ENCODE measurements at regions not wholly inside any gene's neighbourhood (a gene's known extent, or its start where the extent isn't known, plus 50 kb on each side); places are given as distances from the start of the nearest gene placed in this dataset.

DNA sequence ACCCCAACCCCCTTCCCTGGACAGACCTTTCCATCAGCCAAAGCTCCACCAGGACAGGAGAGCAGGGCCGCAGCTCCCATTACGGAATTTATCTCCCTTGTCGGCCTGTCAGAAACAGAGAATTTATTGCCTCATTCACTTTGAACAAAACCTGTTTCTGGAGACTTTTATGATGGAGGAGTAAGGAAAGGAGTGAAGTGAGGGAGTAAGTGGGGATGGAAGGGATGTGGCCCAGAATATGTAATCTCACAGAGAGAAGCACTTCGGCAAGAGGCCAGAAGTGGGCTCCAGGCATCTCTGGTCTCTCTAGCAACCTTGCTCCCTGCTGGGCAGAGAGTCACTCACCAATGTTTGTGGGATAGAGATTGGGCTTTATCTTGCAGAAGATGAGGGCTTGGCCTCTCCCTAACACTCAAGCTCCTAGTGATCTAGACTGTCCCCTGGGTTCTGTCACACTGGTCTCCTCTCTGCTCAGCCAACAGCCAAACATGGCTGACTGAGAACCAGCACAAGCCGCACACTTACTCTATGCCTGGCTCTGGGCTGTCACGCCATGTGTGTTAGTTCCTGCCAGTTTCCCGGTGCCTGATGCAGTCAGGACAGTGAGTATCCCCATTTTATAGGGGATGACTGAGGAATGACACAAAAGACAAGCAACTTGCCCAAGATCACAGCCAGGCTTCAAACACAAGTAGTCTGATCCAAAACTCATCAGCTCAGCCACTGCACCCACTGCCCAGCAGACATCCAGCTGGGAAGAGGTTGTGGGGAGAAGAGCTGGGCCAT, 149.4 kb upstream of the ZMIZ1 start:
- WGBS, 2 donors: 92 to 97% methylated on average over 7 of the region's 7 CpGs
- Histone ChIP-seq H3K4me1 (ENCODE audit: control insufficient read depth in 5 of 5, insufficient read depth in 5 of 5, low read length in 5 of 5) (peaks cover 0 to 11% (median 0%) of the 10 kb centered on the region in 5 donors), H3K4me3 (no peak overlapping the region), H3K27me3 (ENCODE audit: control insufficient read depth in 3 of 3, insufficient read depth in 3 of 3, low read length in 2 of 3) (no peaks in the 10 kb centered on the region), H3K36me3 (ENCODE audit: control insufficient read depth in 4 of 4, insufficient read depth in 4 of 4, low read length in 4 of 4) (no peaks in the 10 kb centered on the region), H3K9ac (ENCODE audit: insufficient read depth in 1 of 2, low read length in 2 of 2) (no peak overlapping the region), H3K27ac (ENCODE audit: low read depth in 1 of 2, low read length in 1 of 2) (no peak overlapping the region), H3K9me3 (ENCODE audit: control insufficient read depth in 4 of 4, insufficient read depth in 3 of 4, low read length in 3 of 4) (no peaks in the 10 kb centered on the region)
- TF ChIP-seq, protein P1, sequence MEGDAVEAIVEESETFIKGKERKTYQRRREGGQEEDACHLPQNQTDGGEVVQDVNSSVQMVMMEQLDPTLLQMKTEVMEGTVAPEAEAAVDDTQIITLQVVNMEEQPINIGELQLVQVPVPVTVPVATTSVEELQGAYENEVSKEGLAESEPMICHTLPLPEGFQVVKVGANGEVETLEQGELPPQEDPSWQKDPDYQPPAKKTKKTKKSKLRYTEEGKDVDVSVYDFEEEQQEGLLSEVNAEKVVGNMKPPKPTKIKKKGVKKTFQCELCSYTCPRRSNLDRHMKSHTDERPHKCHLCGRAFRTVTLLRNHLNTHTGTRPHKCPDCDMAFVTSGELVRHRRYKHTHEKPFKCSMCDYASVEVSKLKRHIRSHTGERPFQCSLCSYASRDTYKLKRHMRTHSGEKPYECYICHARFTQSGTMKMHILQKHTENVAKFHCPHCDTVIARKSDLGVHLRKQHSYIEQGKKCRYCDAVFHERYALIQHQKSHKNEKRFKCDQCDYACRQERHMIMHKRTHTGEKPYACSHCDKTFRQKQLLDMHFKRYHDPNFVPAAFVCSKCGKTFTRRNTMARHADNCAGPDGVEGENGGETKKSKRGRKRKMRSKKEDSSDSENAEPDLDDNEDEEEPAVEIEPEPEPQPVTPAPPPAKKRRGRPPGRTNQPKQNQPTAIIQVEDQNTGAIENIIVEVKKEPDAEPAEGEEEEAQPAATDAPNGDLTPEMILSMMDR (IDR thresholded peaks at IDR 0.05; ENCODE audit: control extremely low read depth, extremely low read depth): no peak
- DNase-seq (no peak), ATAC-seq (ENCODE audit: insufficient read depth, low FRiP score) (no peak)

DNA sequence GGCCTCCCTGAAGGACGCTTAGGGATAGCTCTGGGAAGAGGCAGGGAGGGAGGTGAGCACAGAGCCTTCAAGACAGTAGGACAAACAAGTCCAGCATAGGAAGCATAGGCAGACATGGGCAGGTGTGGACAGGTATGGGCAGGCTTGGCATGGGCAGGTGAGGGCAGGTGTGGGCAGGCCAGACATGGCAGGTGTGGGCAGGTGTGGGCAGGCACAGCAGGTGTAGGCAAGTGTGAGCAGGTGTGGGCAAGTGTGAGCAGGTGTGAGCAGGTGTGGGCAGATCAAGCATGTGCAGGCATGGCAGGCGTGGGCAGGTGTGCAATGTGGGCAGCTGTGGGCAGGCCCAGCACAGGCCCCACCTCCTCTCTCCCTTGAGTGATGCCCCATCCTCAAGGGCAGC, 148.8 kb upstream of the ZMIZ1 start:
- no peak overlapping the region for H3K4me3 ChIP-seq
- no peak for DNase-seq
- H3K4me1 ChIP-seq (ENCODE audit: control insufficient read depth in 5 of 5, insufficient read depth in 5 of 5, low read length in 5 of 5): peaks cover 0 to 16% (median 0%) of the 10 kb centered on the region in 5 donors
- H3K9ac ChIP-seq (ENCODE audit: insufficient read depth in 1 of 2, low read length in 2 of 2): no peak overlapping the region
- no peaks in the 10 kb centered on the region for H3K9me3 ChIP-seq (ENCODE audit: control insufficient read depth in 4 of 4, insufficient read depth in 3 of 4, low read length in 3 of 4)
- H3K36me3 ChIP-seq (ENCODE audit: control insufficient read depth in 4 of 4, insufficient read depth in 4 of 4, low read length in 4 of 4): no peaks in the 10 kb centered on the region
- H3K27me3 ChIP-seq (ENCODE audit: control insufficient read depth in 3 of 3, insufficient read depth in 3 of 3, low read length in 2 of 3): no peaks in the 10 kb centered on the region
- no peak for ATAC-seq (ENCODE audit: insufficient read depth, low FRiP score)
- H3K27ac ChIP-seq (ENCODE audit: low read depth in 1 of 2, low read length in 1 of 2): no peak overlapping the region
- TF ChIP-seq, protein P1 (IDR thresholded peaks at IDR 0.05; ENCODE audit: control extremely low read depth, extremely low read depth): no peak
- 91 to 94% methylated on average over 2 of the region's 2 CpGs for WGBS, 2 donors

DNA sequence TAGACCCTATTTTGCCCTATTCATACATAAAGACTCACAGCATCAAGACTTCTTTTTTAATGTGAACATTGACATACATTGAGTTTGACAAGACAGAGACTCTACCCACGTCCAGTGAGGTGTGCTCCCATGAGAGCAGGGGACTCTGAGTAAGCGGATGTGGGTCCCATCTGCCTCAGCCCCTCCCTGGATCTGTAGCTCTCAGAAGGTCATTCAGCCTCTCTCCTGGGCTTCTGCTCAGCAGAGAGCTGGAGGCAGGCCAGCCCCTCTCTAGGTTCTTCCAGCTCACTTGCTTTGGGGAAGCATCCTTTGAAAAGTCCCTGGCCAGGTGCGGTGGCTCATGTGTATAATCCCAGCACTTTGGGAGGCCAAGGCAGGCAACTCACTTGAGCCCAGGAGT, 146.9 kb upstream of the ZMIZ1 start:
- peaks cover 0 to 16% (median 0%) of the 10 kb centered on the region in 5 donors for H3K4me1 ChIP-seq (ENCODE audit: control insufficient read depth in 5 of 5, insufficient read depth in 5 of 5, low read length in 5 of 5)
- H3K27ac ChIP-seq (ENCODE audit: low read depth in 1 of 2, low read length in 1 of 2): no peak overlapping the region
- no peaks in the 10 kb centered on the region for H3K9me3 ChIP-seq (ENCODE audit: control insufficient read depth in 4 of 4, insufficient read depth in 3 of 4, low read length in 3 of 4)
- no peaks in the 10 kb centered on the region for H3K27me3 ChIP-seq (ENCODE audit: control insufficient read depth in 3 of 3, insufficient read depth in 3 of 3, low read length in 2 of 3)
- TF ChIP-seq, protein P1 (IDR thresholded peaks at IDR 0.05; ENCODE audit: control extremely low read depth, extremely low read depth): no peak
- WGBS, 2 donors: 95 to 96% methylated on average over 3 of the region's 3 CpGs
- H3K4me3 ChIP-seq: no peak overlapping the region
- no peak for DNase-seq
- no peak overlapping the region for H3K9ac ChIP-seq (ENCODE audit: insufficient read depth in 1 of 2, low read length in 2 of 2)
- H3K36me3 ChIP-seq (ENCODE audit: control insufficient read depth in 4 of 4, insufficient read depth in 4 of 4, low read length in 4 of 4): no peaks in the 10 kb centered on the region
- no peak for ATAC-seq (ENCODE audit: insufficient read depth, low FRiP score)

All from lung (tissue), 11 donors.